Endothelial cell of umbilical vein (primary cell): ENCODE measurements at regions not wholly inside any gene's neighbourhood (a gene's known extent, or its start where the extent isn't known, plus 50 kb on each side); places are given as distances from the start of the nearest gene placed in this dataset.

Experiments used
- BruUV-seq: library from RNA; stranded (reverse); fragments of 400-500 nt; replicated peaks from 2 replicates; lab custom pipeline; 2021; lab: Mats Ljungman, UMichigan
- CTCF ChIA-PET: fragments of 300-600, 350-600 bp; sonication (Branson Sonifier 250); formaldehyde crosslinking; loops from one replicate; lab custom pipeline; 2021; ENCODE audit warnings: antibody characterized with exemption, inconsistent platforms; lab: Charles Lee
- POLR2A ChIA-PET: fragments of 300-600, 350-600 bp; sonication (Branson Sonifier 250); formaldehyde crosslinking; loops from one replicate; lab custom pipeline; 2021; ENCODE audit warnings: antibody characterized with exemption, inconsistent platforms; lab: Charles Lee
- DNase-seq: peaks from one replicate; pipeline ENCODE4 v3.0.0-alpha.2; 2011; ENCODE audit warnings: low read depth, low spot score
- FAIRE-seq: peaks from 2 replicates; lab custom pipeline; 2011; peaks lifted over from hg19 to GRCh38; lab: Jason Lieb, UNC
- H2AFZ ChIP-seq: 2 replicates; pipeline ENCODE4 v1.6.0; 2012; ENCODE audit warnings: low read depth, low read length, control low read depth, inconsistent platforms
- H3K27ac ChIP-seq: 2 replicates; pipeline ENCODE4 v1.5.1; 2011; ENCODE audit warnings: low read depth, mild to moderate bottlenecking, control low read depth, low read length, moderate library complexity; ENCODE audit not compliant: insufficient read depth
- H3K27me3 ChIP-seq, 2 experiments: 2 replicates each; pipeline versions ENCODE4 v1.6.0 to v1.6.1; 2011; ENCODE audit warnings: low read length in 2 of 2, mixed read lengths in 1 of 2; ENCODE audit not compliant: control insufficient read depth in 2 of 2, insufficient read depth in 2 of 2
- H3K36me3 ChIP-seq, 2 experiments: 2 replicates in 1 of 2; 3 replicates in 1 of 2; pipeline ENCODE4 v1.5.1; 2011; ENCODE audit warnings: low read length in 2 of 2, mild to moderate bottlenecking in 1 of 2, moderate library complexity in 1 of 2; ENCODE audit not compliant: control insufficient read depth in 2 of 2, insufficient read depth in 2 of 2; ENCODE audit errors: extremely low read depth in 1 of 2
- H3K4me1 ChIP-seq: 3 replicates; pipeline ENCODE4 v1.5.1; 2011; ENCODE audit warnings: mild to moderate bottlenecking, low read length; ENCODE audit not compliant: control insufficient read depth, insufficient read depth; ENCODE audit errors: extremely low read depth
- H3K4me2 ChIP-seq: 2 replicates; pipeline ENCODE4 v1.6.1; 2011; ENCODE audit warnings: low read length, control low read depth, mixed read lengths; ENCODE audit not compliant: insufficient read depth
- H3K4me3 ChIP-seq, 3 experiments: fragments of 200-600 bp in 1 of 3; sonication (generic), shearing (Covaris generic) in 1 of 3; replicated peaks in 1 of 3; 2 replicates each; pipeline ENCODE4 v1.5.1; 2011 to 2016; ENCODE audit warnings: control low read depth in 3 of 3, low read length in 3 of 3, mild to moderate bottlenecking in 2 of 3, inconsistent platforms in 1 of 3, low read depth in 1 of 3, moderate library complexity in 1 of 3; ENCODE audit not compliant: insufficient read depth in 1 of 3
- H3K79me2 ChIP-seq: 2 replicates; pipeline ENCODE4 v1.6.0; 2012; ENCODE audit warnings: low read length, inconsistent platforms; ENCODE audit not compliant: control insufficient read depth, insufficient read depth
- H3K9ac ChIP-seq: replicated peaks from 2 replicates; pipeline ENCODE3; 2011; ENCODE audit warnings: low read length, control low read depth; ENCODE audit not compliant: insufficient read depth; ENCODE audit errors: extremely low read depth
- H3K9me1 ChIP-seq: replicated peaks from 3 replicates; pipeline ENCODE4 v1.6.0; 2011; ENCODE audit warnings: mild to moderate bottlenecking, low read length; ENCODE audit not compliant: control insufficient read depth, insufficient read depth; ENCODE audit errors: extremely low read depth
- H3K9me3 ChIP-seq: replicated peaks from 2 replicates; pipeline ENCODE4 v1.5.1; 2012; ENCODE audit warnings: low read length, inconsistent platforms; ENCODE audit not compliant: control insufficient read depth, insufficient read depth
- H4K20me1 ChIP-seq: replicated peaks from 2 replicates; pipeline ENCODE3; 2011; ENCODE audit warnings: mild to moderate bottlenecking, low read length; ENCODE audit not compliant: control insufficient read depth, insufficient read depth; ENCODE audit errors: extremely low read depth
- EZH2 ChIP-seq: IDR thresholded peaks from 2 replicates; pipeline ENCODE4 v1.6.1; 2012; ENCODE audit warnings: borderline replicate concordance, low read depth, mild to moderate bottlenecking, moderate library complexity, low read length, inconsistent platforms; ENCODE audit not compliant: severe bottlenecking
- FOS ChIP-seq: IDR thresholded peaks from 2 replicates; pipeline ENCODE4 v1.6.1; 2011; ENCODE audit warnings: mild to moderate bottlenecking, low read length, moderate library complexity, borderline replicate concordance; ENCODE audit not compliant: insufficient read depth
- GATA2 ChIP-seq: IDR thresholded peaks from 2 replicates; pipeline ENCODE4 v1.7.0; 2011; ENCODE audit warnings: low read depth, mild to moderate bottlenecking, moderate library complexity, mixed read lengths, low read length; ENCODE audit not compliant: insufficient read length, insufficient read depth
- JUN ChIP-seq: IDR thresholded peaks from 2 replicates; pipeline ENCODE4 v1.6.1; 2011; ENCODE audit warnings: borderline replicate concordance, low read depth; ENCODE audit not compliant: insufficient read length, insufficient read depth
- MYC ChIP-seq: IDR thresholded peaks from one replicate; pipeline ENCODE4 v1.6.1; 2011; ENCODE audit warnings: mild to moderate bottlenecking, low read depth, low read length
- POLR2A ChIP-seq: IDR thresholded peaks from 2 replicates; pipeline ENCODE4 v1.6.1; 2012; ENCODE audit warnings: low read depth, mild to moderate bottlenecking, control low read depth, low read length
- POLR2AphosphoS5 ChIP-seq: IDR thresholded peaks from 2 replicates; pipeline ENCODE4 v1.6.1; 2012; ENCODE audit warnings: low read depth, mild to moderate bottlenecking, control low read depth, low read length, moderate library complexity; ENCODE audit not compliant: insufficient read depth
- dilution Hi-C: fragments of 300-500 bp; cut with MboI; formaldehyde crosslinking; loops from one replicate; pipeline ENCODE4 v1.15.0; 2019; ENCODE audit warnings: low sequenced_read_pairs; ENCODE audit not compliant: extremely low pct_ligation_motif_present
- intact Hi-C: fragments of 100-400 bp; cut with micrococcal nuclease; formaldehyde crosslinking; loops from one replicate; pipeline ENCODE4 v1.10.0; 2022
- TF ChIP-seq, protein P1 (sequence below): IDR thresholded peaks from 2 replicates; pipeline ENCODE4 v1.6.1; 2011; ENCODE audit not compliant: insufficient read depth, insufficient read length
- TF ChIP-seq, protein P2 (sequence below), 2 donors: IDR thresholded peaks; 1 replicate in 1 of 2; 2 replicates in 1 of 2; pipeline ENCODE4 v1.5.1; 2011; ENCODE audit warnings: low read length in 2 of 2, mild to moderate bottlenecking in 2 of 2, moderate library complexity in 2 of 2, control low read depth in 1 of 2, inconsistent platforms in 1 of 2, low read depth in 1 of 2; ENCODE audit not compliant: insufficient read depth in 1 of 2; ENCODE audit errors: extremely low read depth in 1 of 2

DNA sequence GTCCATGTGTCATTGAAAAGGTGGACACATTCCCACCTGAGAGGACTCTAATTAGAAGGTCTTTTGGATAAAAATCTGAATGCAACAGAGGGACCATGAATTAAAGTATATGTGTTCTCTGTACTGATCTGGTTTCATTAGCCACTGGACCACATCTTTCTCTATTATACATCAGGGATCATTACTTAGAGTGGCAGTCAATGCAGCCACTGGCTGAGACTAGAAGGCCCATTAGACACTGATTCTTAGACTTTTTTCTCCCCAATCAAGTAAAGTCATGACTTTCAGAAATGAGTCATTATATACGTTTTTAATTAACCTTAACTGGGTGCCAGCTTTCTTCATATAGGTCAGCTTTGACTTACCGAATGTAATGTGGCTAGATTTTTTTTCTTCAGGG lies 550.8 kb upstream of the CFAP20DC start:
- no peak for FAIRE-seq
- Histone ChIP-seq H3K4me2 (no peak overlapping the region), H3K27ac (no peak overlapping the region), H3K27me3 (no peaks in the 10 kb centered on the region), H3K79me2 (no peaks in the 10 kb centered on the region), H3K36me3 (no peaks in the 10 kb centered on the region), H3K9me1 (no peaks in the 10 kb centered on the region), H3K9ac (no peak overlapping the region), H3K4me3 (no peak overlapping the region), H3K9me3 (no peaks in the 10 kb centered on the region), H3K4me1 (no peaks in the 10 kb centered on the region), H2AFZ (no peak overlapping the region), H4K20me1 (no peaks in the 10 kb centered on the region)
- TF ChIP-seq, protein P1, sequence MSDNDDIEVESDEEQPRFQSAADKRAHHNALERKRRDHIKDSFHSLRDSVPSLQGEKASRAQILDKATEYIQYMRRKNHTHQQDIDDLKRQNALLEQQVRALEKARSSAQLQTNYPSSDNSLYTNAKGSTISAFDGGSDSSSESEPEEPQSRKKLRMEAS: no peak
- TF ChIP-seq JUN: no peak
- TF ChIP-seq MYC: no peak
- TF ChIP-seq POLR2A: no peak
- TF ChIP-seq FOS: no peak
- TF ChIP-seq EZH2: no peak
- TF ChIP-seq POLR2AphosphoS5: no peak
- intact Hi-C loops (no loop called here), dilution Hi-C loops (no loop called here)
- CTCF ChIA-PET: no interaction called here
- no TSS peak for BruUV-seq
- POLR2A ChIA-PET: no interaction called here
- DNase-seq: no peak

DNA sequence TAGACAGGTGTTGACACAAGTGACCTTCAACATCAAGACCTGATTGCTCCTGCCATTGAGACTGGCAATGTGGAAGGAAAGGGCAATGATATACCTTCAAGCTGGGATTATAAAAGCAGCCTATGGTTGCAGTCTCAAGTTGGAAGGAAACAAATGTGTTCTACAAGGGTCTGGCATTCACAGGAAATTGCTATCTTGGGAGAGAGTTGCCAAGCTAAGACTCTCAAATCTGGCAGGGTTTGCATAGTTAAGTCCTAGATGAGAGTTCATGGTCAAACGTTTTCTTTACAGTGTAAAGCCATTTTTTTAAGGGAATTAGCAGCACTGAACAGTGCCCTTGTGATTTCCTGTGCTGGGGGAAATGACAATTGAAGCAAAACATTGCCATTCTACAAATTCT lies 546.9 kb upstream of the CFAP20DC start:
- intact Hi-C loops: no loop called here
- Histone ChIP-seq H3K79me2 (no peaks in the 10 kb centered on the region), H3K27ac (no peak overlapping the region), H3K9ac (no peak overlapping the region), H2AFZ (no peak overlapping the region), H3K27me3 (no peaks in the 10 kb centered on the region), H3K9me3 (no peaks in the 10 kb centered on the region), H3K4me2 (no peak overlapping the region), H3K9me1 (no peaks in the 10 kb centered on the region), H4K20me1 (no peaks in the 10 kb centered on the region), H3K4me1 (no peaks in the 10 kb centered on the region), H3K36me3 (no peaks in the 10 kb centered on the region), H3K4me3 (no peak overlapping the region)
- TF ChIP-seq JUN (no peak), MYC (no peak), POLR2A (no peak), FOS (no peak), POLR2AphosphoS5 (no peak), GATA2 (no peak), EZH2 (no peak)
- TF ChIP-seq, protein P2, sequence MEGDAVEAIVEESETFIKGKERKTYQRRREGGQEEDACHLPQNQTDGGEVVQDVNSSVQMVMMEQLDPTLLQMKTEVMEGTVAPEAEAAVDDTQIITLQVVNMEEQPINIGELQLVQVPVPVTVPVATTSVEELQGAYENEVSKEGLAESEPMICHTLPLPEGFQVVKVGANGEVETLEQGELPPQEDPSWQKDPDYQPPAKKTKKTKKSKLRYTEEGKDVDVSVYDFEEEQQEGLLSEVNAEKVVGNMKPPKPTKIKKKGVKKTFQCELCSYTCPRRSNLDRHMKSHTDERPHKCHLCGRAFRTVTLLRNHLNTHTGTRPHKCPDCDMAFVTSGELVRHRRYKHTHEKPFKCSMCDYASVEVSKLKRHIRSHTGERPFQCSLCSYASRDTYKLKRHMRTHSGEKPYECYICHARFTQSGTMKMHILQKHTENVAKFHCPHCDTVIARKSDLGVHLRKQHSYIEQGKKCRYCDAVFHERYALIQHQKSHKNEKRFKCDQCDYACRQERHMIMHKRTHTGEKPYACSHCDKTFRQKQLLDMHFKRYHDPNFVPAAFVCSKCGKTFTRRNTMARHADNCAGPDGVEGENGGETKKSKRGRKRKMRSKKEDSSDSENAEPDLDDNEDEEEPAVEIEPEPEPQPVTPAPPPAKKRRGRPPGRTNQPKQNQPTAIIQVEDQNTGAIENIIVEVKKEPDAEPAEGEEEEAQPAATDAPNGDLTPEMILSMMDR (IDR thresholded peaks at IDR 0.05; ENCODE audit: extremely low read depth in 1 of 2, insufficient read depth in 1 of 2, low read depth in 1 of 2, low read length in 2 of 2): no peak
- TF ChIP-seq, protein P1: no peak
- no TSS peak for BruUV-seq
- POLR2A ChIA-PET: no interaction called here
- no peak for DNase-seq
- dilution Hi-C loops: no loop called here
- FAIRE-seq: no peak
- CTCF ChIA-PET: no interaction called here
